LoVo (cell line): ENCODE measurements at regions not wholly inside any gene's neighbourhood (a gene's known extent, or its start where the extent isn't known, plus 50 kb on each side); places are given as distances from the start of the nearest gene placed in this dataset.
"Not testable (repeated sequence)": the region's sequence is repeated elsewhere in the genome, so short reads cannot be mapped to it uniquely, and the experiment has no call there.

ENCODE experiments used
- DNase-seq: peaks from one replicate; pipeline ENCODE4 v3.0.0-alpha.2; 2016; ENCODE audit warnings: low spot score

DNA sequence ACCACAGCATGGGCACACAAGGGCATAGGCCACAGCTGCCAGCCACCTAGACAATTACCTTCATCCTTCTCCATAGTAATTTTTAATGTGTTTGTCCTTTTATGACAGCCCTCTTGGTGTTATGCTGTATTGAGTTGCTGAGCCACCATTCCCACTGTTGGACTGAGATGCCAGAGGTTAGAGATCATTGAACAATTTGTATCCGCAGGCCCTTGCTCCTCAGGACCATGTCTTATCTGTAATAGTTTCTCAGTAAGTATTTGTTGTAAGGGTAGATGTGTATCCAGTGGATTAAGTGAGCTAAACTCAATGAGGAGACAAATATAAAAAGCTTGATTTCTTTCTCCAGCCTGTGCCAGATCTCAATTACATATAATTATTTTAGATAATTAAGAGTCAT, 832.8 kb upstream of the ID2 start:
- no peak for DNase-seq

DNA sequence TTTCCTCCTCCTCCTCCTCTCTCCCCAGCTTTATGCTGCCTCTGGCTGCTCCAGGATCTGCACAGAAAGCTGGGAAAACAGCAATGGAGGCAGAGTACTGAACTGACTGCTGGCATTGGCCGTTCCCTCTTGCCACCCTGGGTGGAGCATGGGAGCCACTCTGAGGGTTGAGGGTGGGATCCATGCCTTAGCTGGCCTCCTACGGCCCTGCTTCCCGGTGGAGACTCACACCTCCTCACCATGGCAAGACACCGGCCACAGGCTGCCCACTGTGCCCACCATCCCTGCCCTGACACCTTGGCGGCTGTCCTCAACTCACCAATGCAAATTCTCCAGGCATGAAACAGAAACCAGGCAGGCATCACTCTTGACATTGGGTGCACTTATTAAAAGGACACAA, 832.3 kb upstream of the ID2 start:
- no peak for DNase-seq

DNA sequence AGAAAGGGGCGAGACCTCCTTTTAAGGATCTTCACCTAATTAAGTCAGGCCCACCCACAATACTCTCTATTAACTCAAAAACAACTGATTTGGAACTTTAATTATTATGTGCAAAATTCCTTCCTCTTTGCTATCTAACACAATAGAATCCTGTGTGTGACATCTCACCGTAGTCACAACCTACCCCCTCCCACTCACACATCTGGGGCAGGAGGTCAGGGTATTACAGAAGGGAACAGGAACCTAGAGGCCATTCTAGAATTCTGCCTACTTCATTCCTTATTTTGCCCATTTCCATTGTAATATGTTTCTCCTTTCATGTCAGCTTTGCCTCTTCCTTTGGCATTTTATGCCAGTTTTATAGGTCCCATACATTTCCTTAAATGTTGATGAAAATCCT, 829.3 kb upstream of the ID2 start:
- no peak for DNase-seq

DNA sequence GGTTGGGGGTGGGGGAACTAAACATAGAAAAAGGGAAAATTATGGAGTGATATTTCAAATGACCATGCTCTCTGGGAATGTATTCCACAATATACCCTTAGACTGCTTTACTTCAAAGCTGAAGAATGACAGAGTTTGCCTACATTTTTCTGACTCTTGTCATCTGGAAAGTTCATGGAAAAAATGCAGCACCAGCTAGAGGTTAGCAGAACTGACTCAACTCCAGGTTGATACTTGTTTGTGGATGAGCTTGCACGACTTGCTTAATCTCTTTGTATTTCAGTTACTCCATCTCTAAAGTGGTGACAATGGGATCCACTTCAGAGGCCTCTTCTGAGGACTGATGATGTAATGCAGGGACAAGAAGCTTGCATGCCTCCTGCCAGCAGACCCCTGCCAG, 824.0 kb upstream of the ID2 start:
- no peak for DNase-seq

DNA sequence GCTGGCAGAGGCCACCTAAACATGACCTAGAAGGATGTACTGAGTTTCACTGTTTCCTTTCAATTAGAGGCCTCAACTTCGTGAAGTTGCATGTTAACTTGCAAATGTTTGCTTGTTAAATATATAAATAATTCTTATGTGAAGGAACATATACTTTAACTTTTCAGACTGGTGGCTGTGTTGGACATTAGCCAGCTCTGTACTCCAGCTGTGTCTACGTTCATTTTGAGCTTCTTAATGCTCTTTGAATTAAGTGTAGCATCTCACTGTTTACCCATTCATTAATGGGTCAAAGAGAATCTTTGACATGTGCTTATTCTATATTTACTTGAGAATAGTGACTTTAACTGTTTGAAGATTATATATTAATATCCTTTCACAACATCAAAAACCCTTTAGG, 823.2 kb upstream of the ID2 start:
- DNase-seq, result no peak

DNA sequence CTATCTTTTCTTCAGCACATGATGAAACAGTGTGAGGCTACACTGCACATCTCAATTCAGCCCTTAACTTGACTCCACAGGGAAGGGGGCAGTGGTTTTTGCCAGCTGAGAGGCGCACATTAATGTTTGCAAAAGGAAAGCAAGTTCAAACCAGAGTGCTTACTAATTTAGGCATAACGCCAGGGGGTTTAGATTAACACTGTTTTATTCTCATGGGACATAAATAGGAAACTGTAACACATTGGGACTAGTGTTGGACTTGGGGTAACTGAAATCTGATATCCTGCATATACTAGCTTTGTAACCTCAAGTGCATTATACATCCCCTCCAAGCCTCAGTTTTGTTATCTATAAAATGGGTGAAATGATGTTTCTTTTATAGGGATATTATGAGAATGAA, 821.2 kb upstream of the ID2 start:
- DNase-seq, result no peak

DNA sequence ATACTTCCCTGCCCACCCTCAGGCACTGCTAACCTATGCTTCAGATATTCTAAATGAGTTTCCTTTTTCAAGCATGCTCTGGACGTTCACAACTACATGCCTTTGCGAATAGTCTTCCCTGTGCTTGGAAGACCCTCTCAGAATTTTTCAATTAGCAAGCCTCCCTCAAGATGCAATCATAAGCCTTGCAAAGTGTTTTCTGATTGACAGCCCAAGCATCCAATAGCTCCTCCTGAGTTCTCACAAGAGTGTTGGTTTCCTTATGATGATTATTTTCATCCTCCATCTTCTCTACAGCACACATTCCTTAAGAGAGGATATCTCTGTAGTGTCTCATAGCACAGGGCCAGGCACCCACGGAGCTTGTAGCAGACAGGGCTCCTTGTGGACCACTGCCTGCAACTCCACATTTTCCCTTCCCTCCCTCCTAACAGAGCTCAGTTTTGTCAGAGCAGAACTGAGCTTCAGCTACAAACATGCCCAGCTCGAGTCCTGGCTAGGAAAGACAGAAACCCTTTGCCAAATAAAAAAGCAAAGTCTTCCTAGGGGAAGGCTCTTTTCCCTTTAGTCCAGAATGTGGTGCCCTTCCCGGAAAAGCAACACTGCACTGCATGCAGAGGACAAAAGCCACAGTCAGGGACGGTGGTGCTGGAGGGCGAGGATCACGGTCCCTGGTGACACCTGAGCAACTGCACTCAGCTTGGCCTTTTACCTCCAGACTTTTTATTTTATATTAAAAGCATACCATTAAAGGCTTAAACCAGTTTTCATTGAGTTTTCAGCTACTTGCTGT, 819.8 kb upstream of the ID2 start:
- no peak for DNase-seq

DNA sequence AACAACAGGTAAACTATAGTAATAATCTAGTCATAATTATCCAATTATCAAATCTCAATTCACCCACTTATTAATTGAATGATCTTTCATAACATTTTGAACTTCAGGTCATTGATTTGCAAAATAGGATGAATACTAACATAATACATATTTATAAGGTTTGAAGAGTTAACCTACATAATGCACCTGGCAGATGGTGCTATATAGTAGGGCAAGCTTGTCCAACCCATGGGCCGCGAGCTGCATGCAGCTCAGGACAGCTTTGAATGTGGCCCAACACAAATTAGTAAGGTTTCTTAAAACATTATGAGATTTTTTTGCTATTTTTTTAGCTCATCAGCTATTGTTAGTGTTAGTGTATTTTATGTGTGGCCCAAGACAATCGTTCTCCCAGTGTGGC, 815.8 kb upstream of the ID2 start:
- no peak for DNase-seq

DNA sequence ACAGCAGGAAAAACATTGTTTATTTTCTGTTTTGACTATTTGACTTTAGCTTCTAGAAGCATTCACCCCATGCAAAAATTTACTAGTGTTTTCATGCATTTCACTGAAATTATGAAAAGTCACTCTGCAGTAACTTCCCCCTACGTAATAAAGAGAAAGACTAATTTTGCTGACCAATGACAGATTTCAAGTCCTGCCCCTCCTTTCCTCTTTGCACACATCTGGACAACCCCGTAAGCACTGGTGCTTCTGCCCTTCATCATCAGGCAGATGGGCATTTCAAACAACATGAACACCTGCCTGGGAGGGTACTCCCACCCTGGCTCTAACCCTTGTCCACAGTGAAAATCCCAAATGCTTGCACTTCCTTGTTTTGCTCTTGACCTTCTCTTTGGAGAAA, 815.0 kb upstream of the ID2 start:
- no peak for DNase-seq

DNA sequence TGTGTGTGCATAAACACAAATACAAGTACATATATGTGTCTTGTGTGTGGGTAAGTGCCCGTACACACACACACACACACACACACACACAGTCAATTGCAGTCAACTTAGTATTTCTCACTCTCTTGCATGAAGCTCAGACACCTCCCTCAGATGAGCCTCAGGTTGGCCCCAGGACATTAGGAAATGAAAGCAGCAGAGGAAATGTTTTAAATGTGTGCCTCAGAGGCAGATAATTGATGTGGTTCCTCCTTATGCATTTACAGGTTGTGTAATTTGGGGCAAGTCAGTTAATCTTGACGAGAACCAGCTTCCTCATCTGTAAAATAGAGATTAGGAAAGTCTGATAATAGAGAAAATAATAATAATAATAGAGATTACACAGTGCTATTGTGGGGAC, 814.0 kb upstream of the ID2 start:
- no peak for DNase-seq

DNA sequence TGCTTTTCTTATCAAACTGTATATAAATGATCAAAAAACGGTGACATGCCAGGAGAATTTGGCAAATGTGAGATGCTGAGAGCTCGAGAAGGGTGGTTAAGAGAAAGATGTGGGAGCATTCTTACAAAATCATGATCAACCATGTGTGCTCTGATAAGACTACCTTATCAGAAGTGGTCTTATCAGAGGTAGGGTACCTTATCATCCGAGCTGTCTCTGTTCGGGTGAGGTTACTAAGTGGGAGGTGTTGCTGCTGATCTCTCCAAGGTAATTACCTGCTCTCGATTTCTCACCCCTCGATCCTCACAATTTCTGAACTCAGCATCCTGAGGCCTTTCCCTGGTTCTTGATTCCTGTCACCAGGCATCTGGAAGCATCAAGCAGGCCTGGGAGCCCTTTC, 813.0 kb upstream of the ID2 start:
- no peak for DNase-seq

DNA sequence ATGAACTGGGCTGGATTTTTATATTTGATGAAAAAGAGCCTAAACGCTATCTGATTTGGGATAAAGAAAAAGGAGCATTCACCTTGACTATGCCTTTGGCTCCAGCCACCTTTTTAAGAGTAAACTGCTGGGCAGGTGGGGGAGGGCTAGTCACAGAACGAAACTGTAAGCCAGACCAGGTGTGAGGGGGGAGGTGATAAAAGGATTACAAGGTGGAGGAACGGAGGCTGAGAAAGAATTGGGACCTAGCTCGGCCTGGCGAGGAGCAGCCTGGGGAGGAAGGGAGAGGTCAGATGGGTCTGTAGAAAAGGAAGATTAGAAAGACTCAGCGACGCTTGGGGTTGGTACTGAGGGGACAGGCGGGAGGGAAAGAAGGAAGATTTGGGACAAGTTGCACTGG, 805.4 kb upstream of the ID2 start:
- not testable (repeated sequence) for DNase-seq

DNA sequence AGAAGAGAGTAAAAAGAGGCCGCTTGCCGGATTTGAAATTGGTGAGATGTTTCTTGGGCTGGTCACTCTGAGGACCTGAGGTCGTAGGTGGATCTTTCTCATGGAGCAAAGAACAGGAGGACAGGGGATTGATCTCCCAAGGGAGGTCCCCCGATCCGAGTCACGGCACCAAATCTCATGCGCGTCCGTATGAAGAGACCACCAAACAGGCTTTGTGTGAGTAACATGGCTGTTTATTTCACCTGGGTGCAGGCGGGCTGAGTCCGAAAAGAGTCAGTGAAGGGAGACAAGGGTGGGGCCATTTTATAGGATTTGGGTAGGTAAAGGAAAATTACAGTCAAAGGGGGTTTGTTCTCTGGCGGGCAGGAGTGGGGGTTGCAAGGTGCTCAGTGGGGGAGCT, 803.6 kb upstream of the ID2 start:
- DNase-seq, result not testable (repeated sequence)

DNA sequence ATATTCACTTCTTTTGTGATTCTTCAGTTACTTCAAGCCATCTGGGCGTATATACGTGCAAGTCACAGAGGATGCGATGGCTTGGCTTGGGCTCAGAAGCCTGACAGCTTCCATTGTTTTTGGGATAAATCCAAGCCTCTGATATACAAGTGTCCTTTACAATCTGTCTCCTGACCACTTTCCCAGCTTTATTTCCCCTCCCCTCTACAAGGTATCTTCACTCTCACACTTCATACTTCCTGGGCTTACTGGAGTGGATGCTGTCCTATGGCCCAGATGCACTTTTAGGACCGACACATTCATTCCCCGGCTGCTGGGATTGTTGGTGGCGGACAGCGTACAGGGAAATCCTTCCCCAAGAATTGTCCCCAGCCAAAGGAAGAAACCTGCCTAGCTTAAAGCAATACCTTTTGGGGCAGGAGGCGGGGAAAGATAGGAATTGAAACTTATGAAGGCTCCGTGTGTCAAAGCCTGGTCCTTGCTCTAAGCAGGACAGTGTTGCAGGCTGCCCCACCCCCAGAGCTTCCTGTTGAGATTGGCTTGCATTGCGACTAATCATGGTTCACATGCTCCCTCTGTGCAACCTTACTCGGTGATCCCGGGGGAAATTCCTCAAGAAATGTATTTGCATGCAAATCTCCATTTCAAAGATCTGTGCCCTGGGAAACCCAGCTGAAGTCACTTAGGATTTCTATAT, 802.9 kb upstream of the ID2 start:
- no peak for DNase-seq

DNA sequence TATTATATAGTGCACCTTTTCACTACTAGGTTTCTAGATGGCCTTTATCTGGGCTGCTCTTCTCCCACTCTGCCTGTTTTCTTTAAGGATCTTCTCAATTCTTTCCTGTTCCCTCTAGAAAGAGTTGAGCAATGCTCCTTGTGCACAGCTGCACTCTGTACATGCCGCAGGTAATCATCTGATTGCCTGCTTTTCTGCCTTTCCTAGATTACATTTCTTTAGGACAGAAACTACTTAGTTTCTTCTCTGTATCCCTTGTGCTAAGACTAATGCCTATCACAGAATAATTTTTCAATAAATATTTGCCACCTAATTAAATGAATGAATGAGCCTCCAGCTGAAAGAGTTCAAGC, 802.4 kb upstream of the ID2 start:
- no peak for DNase-seq

DNA sequence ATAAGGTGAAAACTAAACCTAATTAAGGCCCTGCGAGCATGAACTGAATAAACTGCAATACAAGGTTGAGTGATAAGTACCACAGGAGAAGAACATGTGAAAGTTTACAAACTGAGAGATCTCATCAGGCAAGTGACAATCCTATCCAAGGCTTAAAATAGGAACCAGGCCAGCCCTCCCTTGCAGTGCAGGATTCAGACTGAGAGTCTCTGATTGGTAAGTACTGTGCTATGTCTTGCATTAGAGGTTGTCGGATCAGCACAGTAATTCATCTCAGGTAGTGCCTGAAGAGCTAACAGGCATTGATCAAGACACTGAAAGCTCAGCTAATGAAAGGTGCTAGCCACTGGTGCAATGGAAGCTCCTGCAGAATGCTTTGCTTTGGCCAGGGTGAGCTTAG, 801.7 kb upstream of the ID2 start:
- no peak for DNase-seq

DNA sequence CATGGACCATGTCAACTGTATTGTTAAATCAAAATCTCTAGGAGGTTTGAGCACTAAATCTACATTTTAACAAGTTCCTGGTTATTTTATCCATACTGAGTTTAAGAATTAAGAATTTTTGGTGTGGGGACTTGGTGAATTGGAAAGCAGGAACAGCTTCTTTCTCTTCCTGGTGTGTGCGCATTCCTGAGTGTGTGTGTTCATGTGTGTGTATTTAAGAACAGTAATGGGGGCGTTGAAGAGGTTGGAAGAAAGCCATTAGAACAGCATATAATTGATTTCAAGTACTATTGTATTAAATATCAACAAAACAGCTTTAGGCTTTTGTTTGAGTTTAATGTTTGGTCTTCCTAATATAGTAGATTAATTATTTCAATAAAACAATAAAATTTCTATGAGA, 801.3 kb upstream of the ID2 start:
- DNase-seq, result no peak

DNA sequence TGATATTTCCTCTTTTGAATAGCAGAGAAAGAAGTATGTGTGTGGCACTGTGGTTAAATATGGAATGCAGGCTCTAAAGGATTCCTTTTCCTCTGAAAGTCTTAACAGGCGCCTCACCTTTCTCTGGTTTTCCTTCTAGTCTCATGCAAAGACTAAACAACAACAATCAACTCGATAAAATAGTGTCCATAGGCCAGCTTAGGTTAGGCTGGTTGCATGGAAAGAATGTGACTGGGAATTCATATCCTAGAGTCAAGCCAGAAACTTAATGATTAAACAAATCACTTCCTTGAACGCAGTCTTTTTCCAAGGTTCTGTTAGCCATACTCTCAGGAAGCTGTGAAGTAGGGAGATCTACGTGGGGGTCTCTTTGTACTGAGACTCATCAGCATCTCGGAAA, 800.8 kb upstream of the ID2 start:
- no peak for DNase-seq

DNA sequence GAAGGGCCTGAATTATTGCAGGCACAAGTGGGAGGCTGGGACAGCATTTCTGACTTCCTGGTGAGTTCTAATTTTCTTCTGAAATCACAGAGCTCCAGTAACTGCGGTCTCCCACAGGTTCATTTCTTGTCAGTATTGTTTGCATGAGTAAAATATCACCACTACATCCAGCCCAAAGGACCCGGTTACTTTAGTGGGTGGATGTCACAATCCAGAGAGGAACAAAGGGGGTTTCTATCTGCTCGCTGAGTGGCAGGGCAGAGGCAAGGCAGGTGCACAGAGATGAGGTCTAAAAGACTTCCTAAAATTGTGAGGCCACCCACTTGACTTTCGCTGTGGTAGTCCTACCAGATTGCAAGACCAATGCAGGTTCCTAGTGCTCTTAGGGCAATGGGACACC, 800.4 kb upstream of the ID2 start:
- DNase-seq, result no peak

DNA sequence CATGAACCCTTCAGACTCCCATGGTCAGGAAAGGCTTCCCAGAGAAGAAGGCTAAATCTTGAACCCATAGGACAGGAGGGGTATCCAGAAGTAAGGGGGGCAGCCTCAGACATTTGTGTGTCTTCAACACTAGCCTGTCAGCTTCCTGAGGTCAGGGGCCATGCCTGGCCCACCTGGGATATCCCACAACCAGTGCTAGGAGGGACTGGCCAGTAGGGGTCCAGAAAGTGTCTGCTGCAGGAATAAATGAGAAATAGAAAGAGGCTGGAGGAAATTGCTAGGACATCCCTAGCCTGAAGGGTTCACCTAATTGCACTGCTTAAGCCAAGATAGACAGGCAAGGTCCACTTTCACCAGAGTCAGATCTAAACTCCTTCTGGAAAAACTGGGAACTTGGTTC, 799.6 kb upstream of the ID2 start:
- DNase-seq, result no peak

DNA sequence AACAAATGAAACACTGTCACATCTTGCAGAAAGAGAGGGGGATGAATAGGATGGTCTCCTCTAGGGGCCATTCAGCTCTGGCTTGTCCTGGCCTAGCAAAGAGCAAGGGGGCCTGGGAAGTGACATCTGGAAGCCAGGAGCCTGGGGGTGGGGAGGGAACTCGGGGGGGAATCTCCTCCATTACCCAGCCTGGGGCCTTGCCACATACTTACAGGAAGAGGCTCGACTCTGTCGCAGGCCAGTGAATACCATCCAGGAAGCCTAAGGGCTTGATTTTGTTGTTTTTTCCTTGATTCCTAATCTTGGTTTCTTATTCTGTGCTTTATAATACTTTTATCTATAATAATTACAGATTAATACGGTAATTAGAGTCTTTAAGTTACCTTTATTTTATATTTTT, 797.5 kb upstream of the ID2 start:
- DNase-seq, result no peak

DNA sequence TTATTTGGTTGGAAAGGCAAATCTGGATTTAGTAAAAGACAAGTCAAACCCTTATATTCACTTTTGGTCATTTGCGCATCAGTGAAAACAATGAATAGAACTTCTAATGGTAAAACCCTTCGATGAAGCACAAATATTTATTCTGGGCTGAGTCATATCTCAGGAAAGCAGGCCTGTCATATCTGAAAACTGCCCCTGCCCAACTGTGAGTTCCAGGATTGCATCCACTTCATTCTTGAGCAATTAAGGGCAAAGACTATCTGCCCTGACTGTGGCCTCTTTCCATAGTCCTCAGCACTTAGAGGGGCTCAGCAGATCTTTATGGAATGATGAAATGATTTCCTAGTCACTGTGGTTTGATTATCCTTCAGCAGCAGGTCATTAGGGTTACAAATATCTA, 795.2 kb upstream of the ID2 start:
- no peak for DNase-seq

DNA sequence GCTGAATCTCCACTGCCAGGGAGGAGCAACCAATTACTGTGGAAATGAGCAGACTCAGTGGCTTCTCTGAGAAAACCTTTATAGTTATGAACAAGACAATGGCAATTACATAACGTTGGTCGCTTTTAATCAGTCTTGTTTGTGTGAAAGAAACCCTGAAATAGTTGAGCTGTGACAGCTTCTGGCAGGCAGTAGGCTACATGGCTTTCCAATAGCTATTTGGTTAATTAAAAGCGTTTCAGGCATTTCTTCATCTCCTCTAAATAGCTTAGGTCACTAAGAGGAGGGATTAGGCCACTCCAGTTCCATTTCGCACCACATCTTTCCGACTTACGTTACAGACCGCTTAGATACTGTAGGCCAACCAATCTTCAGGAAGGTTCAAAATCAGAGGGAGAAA, 794.4 kb upstream of the ID2 start:
- no peak for DNase-seq

DNA sequence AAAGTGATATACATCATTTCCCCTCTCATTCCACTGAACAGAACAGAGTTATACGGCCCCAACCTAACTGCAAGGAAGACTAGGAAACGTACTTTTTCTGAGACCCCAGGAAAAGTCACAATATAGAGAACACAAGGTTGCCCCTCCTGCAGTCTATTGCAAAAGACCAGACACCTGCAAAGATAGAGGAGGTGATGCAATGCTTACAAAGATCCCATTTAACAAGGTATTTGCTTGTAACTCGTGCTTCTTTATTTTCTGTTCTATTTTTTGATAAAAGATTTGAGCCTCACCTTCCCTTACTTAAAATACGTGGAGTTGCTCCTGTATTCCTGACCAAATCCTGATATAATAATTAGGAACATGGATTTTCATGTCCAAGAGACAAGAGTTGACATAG, 793.0 kb upstream of the ID2 start:
- no peak for DNase-seq
